ENCODE measurements at regions not wholly inside any gene's neighbourhood (a gene's known extent, or its start where the extent isn't known, plus 50 kb on each side); places are given as distances from the start of the nearest gene placed in this dataset.
"Not testable (repeated sequence)": the region's sequence is repeated elsewhere in the genome, so short reads cannot be mapped to it uniquely, and the experiment has no call there.

- WGBS, 5 donors = 83 to 95% (median 91%) methylated on average over 2 of the region's 2 CpGs
- Histone ChIP-seq H3K4me3 (no peak overlapping the region), H3K27ac (no peak overlapping the region), H3K36me3 (no peaks in the 10 kb centered on the region), H3K27me3 (no peaks in the 10 kb centered on the region), H3K9me3 (no peaks in the 10 kb centered on the region), H3K4me1 (no peaks in the 10 kb centered on the region)
- no peak for TF ChIP-seq POLR2A (IDR thresholded peaks at IDR 0.05)
- no peak for TF ChIP-seq POLR2AphosphoS5 (IDR thresholded peaks at IDR 0.05)
- TF ChIP-seq, protein P1, sequence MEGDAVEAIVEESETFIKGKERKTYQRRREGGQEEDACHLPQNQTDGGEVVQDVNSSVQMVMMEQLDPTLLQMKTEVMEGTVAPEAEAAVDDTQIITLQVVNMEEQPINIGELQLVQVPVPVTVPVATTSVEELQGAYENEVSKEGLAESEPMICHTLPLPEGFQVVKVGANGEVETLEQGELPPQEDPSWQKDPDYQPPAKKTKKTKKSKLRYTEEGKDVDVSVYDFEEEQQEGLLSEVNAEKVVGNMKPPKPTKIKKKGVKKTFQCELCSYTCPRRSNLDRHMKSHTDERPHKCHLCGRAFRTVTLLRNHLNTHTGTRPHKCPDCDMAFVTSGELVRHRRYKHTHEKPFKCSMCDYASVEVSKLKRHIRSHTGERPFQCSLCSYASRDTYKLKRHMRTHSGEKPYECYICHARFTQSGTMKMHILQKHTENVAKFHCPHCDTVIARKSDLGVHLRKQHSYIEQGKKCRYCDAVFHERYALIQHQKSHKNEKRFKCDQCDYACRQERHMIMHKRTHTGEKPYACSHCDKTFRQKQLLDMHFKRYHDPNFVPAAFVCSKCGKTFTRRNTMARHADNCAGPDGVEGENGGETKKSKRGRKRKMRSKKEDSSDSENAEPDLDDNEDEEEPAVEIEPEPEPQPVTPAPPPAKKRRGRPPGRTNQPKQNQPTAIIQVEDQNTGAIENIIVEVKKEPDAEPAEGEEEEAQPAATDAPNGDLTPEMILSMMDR (IDR thresholded peaks at IDR 0.05) = no peak
- TF ChIP-seq EP300 (IDR thresholded peaks at IDR 0.05) = no peak
- intact Hi-C loops (cut with DNase I; ENCODE audit: low total_unique reads) = no loop called here
- no peak for DNase-seq
Observed at GRCh38 chr7:123271856-123272255, 72.1 kb upstream of the SLC13A1 start.

DNA sequence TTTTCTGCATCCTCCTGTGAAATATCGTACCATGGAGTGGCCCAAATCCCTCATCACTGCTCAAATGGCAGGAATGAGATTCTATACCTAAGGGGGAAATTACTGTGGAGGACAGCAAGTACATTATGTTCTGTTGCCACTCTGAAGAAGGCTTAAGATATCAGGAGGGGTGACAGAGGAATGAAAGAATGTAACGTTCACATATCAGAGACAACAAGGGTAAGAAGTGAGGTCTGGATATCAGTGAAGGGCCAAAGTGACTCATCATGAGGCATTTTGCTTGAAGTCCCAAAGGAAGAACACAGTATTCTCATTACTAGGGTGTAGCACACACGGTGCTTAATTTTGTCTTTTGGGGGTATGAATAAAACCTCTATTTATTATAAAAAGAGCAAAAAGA, 71.5 kb upstream of the SLC13A1 start:
- Histone ChIP-seq H3K36me3 (no peaks in the 10 kb centered on the region), H3K27me3 (no peaks in the 10 kb centered on the region), H3K4me1 (no peaks in the 10 kb centered on the region), H3K27ac (no peak overlapping the region), H3K9me3 (no peaks in the 10 kb centered on the region), H3K4me3 (no peak overlapping the region)
- 56 to 73% (median 65%) methylated on average over 3 of the region's 3 CpGs for WGBS, 5 donors
- intact Hi-C loops (cut with DNase I; ENCODE audit: low total_unique reads) = no loop called here
- DNase-seq = no peak
- TF ChIP-seq POLR2A (IDR thresholded peaks at IDR 0.05) = no peak
- no peak for TF ChIP-seq POLR2AphosphoS5 (IDR thresholded peaks at IDR 0.05)
- TF ChIP-seq EP300 (IDR thresholded peaks at IDR 0.05) = no peak
- TF ChIP-seq, protein P1 (IDR thresholded peaks at IDR 0.05) = no peak

- Histone ChIP-seq H3K9me3 (no peaks in the 10 kb centered on the region), H3K4me3 (no peak overlapping the region), H3K27ac (no peak overlapping the region), H3K4me1 (no peaks in the 10 kb centered on the region), H3K27me3 (no peaks in the 10 kb centered on the region), H3K36me3 (no peaks in the 10 kb centered on the region)
- TF ChIP-seq, protein P1 (IDR thresholded peaks at IDR 0.05) = no peak
- TF ChIP-seq EP300 (IDR thresholded peaks at IDR 0.05) = no peak
- TF ChIP-seq POLR2A (IDR thresholded peaks at IDR 0.05) = no peak
- no peak for TF ChIP-seq POLR2AphosphoS5 (IDR thresholded peaks at IDR 0.05)
- intact Hi-C loops (cut with DNase I; ENCODE audit: low total_unique reads) = no loop called here
- DNase-seq = no peak
- WGBS, 5 donors = 56 to 84% (median 69%) methylated on average over 1 of the region's 1 CpG
Observed at GRCh38 chr7:123270570-123270969, 70.8 kb upstream of the SLC13A1 start.

DNA sequence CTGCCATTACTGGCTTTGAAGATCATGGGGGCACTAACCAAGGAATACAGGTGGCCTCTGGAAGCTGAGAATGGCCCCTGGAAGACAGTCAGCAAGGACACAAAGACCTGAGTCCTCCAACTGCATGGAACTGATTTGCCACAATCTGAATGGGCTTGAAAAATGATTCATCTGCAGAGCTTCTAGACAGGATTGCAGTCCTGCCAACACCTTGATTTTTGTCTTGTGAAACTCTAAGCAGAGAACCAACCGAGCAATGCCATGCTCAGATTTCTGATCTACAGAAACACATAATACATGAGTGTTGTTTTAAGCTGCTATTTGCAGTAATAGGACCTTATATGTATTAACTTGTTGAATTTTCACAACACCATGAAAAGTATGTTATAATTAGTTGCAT, 66.1 kb upstream of the SLC13A1 start:
- Histone ChIP-seq H3K4me3 (no peak overlapping the region), H3K9me3 (peaks cover 0 to 5% (median 0%) of the 10 kb centered on the region in 4 donors), H3K27ac (no peak overlapping the region), H3K27me3 (no peaks in the 10 kb centered on the region), H3K36me3 (no peaks in the 10 kb centered on the region), H3K4me1 (no peaks in the 10 kb centered on the region)
- TF ChIP-seq, protein P1 (IDR thresholded peaks at IDR 0.05) = no peak
- TF ChIP-seq POLR2A (IDR thresholded peaks at IDR 0.05) = no peak
- TF ChIP-seq EP300 (IDR thresholded peaks at IDR 0.05) = no peak
- TF ChIP-seq POLR2AphosphoS5 (IDR thresholded peaks at IDR 0.05) = no peak
- intact Hi-C loops (cut with DNase I; ENCODE audit: low total_unique reads) = no loop called here
- no peak for DNase-seq
- 77 to 88% (median 83%) methylated on average over 1 of the region's 1 CpG for WGBS, 5 donors

- H3K27ac ChIP-seq; H3K36me3 ChIP-seq; H3K9me3 ChIP-seq; intact Hi-C loops (cut with DNase I; ENCODE audit: low total_unique reads); H3K4me3 ChIP-seq; DNase-seq; H3K27me3 ChIP-seq; H3K4me1 ChIP-seq: not testable (repeated sequence)
- 68 to 82% (median 74%) methylated on average over 1 of the region's 1 CpG for WGBS, 5 donors
Observed at GRCh38 chr7:123264820-123265219, 65.1 kb upstream of the SLC13A1 start.
